HepG2 (cell line): ENCODE measurements at regions not wholly inside any gene's neighbourhood (a gene's known extent, or its start where the extent isn't known, plus 50 kb on each side); places are given as distances from the start of the nearest gene placed in this dataset.

Experiments used
- CTCF ChIP-seq: sonication (generic); formaldehyde crosslinking; IDR thresholded peaks from 2 replicates; pipeline ENCODE4 v1.5.0; 2020; ENCODE audit warnings: mild to moderate bottlenecking, missing genetic modification reagents, moderate library complexity
- DRAP1 ChIP-seq: IDR thresholded peaks from 2 replicates; pipeline ENCODE4 v1.6.1; 2016; ENCODE audit warnings: missing genetic modification reagents, missing compliant biosample characterization
- YEATS4 ChIP-seq: sonication (generic); formaldehyde crosslinking; IDR thresholded peaks from 2 replicates; pipeline ENCODE4 v1.4.0; 2020; ENCODE audit warnings: missing genetic modification reagents, borderline replicate concordance
- TF ChIP-seq, protein P1 (sequence below): sonication (generic); formaldehyde crosslinking; IDR thresholded peaks from 2 replicates; pipeline ENCODE4 v1.8.0; 2022; ENCODE audit warnings: mild to moderate bottlenecking, missing genetic modification reagents

DNA sequence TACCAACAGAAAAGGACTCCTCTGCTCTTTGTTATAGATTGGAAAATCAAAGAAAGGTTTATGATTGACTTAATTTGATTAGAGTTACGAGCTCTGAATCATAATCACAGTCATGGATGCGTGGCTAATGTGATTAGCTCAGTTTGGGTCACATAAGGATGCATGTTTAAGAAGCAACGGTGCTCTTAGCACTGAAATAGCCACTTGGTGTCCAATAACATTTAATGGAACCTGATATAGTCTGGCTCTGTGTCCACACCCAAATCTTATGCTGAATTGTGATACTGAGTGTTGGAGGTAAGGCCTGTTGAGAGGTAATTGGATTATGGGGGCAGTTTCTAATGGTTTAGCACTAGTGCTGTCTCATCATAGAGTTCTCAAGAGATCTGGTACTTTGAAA lies 501.6 kb downstream of the SLC6A15 start:
- TF ChIP-seq DRAP1 (no peak), CTCF (CRISPR knock-in tag) (no peak), YEATS4 (CRISPR knock-in tag) (no peak)
- TF ChIP-seq, protein P1, sequence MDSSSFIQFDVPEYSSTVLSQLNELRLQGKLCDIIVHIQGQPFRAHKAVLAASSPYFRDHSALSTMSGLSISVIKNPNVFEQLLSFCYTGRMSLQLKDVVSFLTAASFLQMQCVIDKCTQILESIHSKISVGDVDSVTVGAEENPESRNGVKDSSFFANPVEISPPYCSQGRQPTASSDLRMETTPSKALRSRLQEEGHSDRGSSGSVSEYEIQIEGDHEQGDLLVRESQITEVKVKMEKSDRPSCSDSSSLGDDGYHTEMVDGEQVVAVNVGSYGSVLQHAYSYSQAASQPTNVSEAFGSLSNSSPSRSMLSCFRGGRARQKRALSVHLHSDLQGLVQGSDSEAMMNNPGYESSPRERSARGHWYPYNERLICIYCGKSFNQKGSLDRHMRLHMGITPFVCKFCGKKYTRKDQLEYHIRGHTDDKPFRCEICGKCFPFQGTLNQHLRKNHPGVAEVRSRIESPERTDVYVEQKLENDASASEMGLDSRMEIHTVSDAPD (CRISPR knock-in tag), result no peak
